Left ventricle myocardium inferior (tissue), 1 donor: ENCODE measurements at regions not wholly inside any gene's neighbourhood (a gene's known extent, or its start where the extent isn't known, plus 50 kb on each side); places are given as distances from the start of the nearest gene placed in this dataset.

ENCODE experiments used
- DNase-seq: peaks from one replicate; pipeline ENCODE4 v3.0.0-alpha.2; 2020
- H3K27ac ChIP-seq: fragments of 200-600 bp; replicated peaks from 2 replicates; pipeline ENCODE4 v1.8.0; 2021
- H3K27me3 ChIP-seq: fragments of 200-600 bp; 2 replicates; pipeline ENCODE4 v1.8.0; 2021; ENCODE audit warnings: low read depth
- H3K36me3 ChIP-seq: fragments of 200-600 bp; 2 replicates; pipeline ENCODE4 v1.8.0; 2021
- H3K4me1 ChIP-seq: fragments of 200-600 bp; 2 replicates; pipeline ENCODE4 v1.8.0; 2021
- H3K4me3 ChIP-seq: fragments of 200-600 bp; 2 replicates; pipeline ENCODE4 v1.8.0; 2021; ENCODE audit warnings: mild to moderate bottlenecking, moderate library complexity
- H3K9me3 ChIP-seq: fragments of 200-600 bp; replicated peaks from 2 replicates; pipeline ENCODE4 v1.8.0; 2021
- intact Hi-C: fragments of 100-400 bp; cut with micrococcal nuclease; formaldehyde crosslinking; loops from one replicate; pipeline ENCODE4 v1.11.0; 2022
- TF ChIP-seq, protein P1 (sequence below): fragments of 200-600 bp; IDR thresholded peaks from 2 replicates; pipeline ENCODE4 v1.8.0; 2021; ENCODE audit warnings: antibody characterized with exemption, mild to moderate bottlenecking, borderline replicate concordance
- donor health status: DM: no; HTN: yes; CAD: no; lungs with severe emphysema.

DNA sequence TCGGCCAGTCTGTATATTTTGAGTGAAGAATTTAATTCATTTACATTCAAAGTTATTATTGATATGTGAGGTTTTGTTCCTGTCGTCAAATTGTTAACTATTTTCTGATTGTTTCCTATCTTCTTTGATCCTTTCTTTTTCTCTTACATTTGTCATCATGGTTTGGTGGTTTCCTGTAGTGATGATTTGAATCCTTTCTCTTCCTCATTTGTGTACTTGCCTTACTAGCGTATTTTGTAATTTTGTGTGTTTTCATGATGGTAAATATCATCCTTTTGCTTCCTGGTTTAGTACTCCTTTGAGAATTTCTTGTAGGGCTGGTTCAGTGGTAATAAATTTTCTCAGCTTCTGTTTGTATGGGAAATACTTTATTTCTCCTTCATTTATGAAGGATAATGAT, 151.7 kb upstream of the CEP162 start:
- DNase-seq = no peak
- Histone ChIP-seq H3K4me3 (no peak overlapping the region), H3K36me3 (no peaks in the 10 kb centered on the region), H3K9me3 (peaks cover 49% of the 10 kb centered on the region), H3K27me3 (no peaks in the 10 kb centered on the region), H3K27ac (no peak overlapping the region), H3K4me1 (no peaks in the 10 kb centered on the region)
- intact Hi-C loops = no loop called here
- TF ChIP-seq, protein P1, sequence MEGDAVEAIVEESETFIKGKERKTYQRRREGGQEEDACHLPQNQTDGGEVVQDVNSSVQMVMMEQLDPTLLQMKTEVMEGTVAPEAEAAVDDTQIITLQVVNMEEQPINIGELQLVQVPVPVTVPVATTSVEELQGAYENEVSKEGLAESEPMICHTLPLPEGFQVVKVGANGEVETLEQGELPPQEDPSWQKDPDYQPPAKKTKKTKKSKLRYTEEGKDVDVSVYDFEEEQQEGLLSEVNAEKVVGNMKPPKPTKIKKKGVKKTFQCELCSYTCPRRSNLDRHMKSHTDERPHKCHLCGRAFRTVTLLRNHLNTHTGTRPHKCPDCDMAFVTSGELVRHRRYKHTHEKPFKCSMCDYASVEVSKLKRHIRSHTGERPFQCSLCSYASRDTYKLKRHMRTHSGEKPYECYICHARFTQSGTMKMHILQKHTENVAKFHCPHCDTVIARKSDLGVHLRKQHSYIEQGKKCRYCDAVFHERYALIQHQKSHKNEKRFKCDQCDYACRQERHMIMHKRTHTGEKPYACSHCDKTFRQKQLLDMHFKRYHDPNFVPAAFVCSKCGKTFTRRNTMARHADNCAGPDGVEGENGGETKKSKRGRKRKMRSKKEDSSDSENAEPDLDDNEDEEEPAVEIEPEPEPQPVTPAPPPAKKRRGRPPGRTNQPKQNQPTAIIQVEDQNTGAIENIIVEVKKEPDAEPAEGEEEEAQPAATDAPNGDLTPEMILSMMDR = no peak

DNA sequence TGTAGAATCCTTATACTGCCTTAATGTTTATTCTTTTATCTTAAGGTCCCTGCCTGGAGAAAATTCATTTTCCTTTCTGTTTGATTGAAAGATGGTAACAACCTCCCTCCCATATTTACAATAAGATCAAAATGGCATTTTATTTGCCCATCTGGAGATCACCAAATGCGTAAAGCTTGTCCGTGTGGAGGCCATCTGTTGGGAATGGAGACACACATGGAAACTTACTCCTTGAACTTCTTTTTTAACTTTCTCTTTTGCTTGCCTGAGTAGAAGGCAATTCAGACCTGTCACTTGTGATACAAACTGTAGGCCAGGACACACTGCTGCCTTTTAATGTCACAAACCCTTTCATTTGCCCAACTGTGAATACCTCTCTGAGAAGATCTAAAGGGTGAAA, 144.8 kb upstream of the CEP162 start:
- H3K27me3 ChIP-seq = no peaks in the 10 kb centered on the region
- DNase-seq = no peak
- intact Hi-C loops = no loop called here
- TF ChIP-seq, protein P1 = no peak
- H3K4me1 ChIP-seq = no peaks in the 10 kb centered on the region
- H3K4me3 ChIP-seq = no peak overlapping the region
- no peak overlapping the region for H3K27ac ChIP-seq
- no peaks in the 10 kb centered on the region for H3K36me3 ChIP-seq
- H3K9me3 ChIP-seq = peaks cover 9% of the 10 kb centered on the region

DNA sequence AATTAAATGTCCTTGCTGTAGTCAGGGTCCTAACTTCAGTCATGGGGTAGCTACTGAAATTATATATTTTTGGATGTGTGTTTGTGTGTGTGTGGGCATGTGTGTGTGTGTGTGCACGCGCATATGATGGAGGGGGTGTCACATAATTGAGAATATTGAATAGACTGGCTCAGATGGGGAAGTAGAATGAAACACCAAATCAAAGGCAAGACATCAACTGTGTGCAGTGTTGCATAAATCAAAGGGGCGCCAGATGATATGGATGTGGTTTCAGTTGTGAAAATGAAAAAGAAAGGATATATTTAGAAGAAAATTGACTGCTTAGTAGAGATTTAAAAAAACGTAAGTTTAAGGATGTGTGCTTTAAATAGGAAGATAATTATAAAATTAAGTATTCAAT, 144.2 kb upstream of the CEP162 start:
- Histone ChIP-seq H3K4me3 (no peak overlapping the region), H3K36me3 (no peaks in the 10 kb centered on the region), H3K4me1 (no peaks in the 10 kb centered on the region), H3K27me3 (no peaks in the 10 kb centered on the region), H3K9me3 (peaks cover 4% of the 10 kb centered on the region), H3K27ac (no peak overlapping the region)
- DNase-seq = no peak
- TF ChIP-seq, protein P1 = no peak
- intact Hi-C loops = no loop called here

DNA sequence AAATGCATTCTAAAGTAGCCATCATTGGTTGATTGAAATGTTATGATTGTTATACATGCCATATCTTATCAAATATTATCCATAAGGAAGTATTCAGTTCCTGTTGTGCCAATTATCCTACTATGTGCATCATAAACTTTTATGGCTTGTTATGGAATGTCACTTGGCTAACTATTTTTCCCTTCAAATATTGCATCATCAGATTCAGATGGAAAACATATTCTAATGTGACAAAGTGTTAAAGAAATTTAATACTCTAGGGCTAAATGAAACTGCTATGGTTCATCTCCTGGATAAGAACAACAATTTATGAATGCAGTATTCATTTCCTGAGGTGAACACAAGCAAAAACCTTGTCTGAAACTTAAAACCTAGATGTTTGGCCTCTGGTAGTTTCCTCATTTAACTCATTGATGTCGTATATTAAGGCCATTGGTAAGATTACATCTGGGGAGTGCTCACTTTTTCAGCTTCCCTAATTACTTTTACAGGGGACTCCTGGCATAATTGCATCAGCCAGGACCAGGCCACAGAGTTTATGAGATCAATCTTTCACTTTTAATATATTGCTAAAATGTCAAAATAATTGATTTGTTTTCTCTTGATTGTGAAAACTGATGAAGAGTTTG, 134.9 kb upstream of the CEP162 start:
- no peak for DNase-seq
- Histone ChIP-seq H3K36me3 (no peaks in the 10 kb centered on the region), H3K27me3 (no peaks in the 10 kb centered on the region), H3K4me1 (no peaks in the 10 kb centered on the region), H3K9me3 (peaks cover 10% of the 10 kb centered on the region), H3K4me3 (no peak overlapping the region), H3K27ac (no peak overlapping the region)
- TF ChIP-seq, protein P1 = no peak
- intact Hi-C loops = no loop called here

DNA sequence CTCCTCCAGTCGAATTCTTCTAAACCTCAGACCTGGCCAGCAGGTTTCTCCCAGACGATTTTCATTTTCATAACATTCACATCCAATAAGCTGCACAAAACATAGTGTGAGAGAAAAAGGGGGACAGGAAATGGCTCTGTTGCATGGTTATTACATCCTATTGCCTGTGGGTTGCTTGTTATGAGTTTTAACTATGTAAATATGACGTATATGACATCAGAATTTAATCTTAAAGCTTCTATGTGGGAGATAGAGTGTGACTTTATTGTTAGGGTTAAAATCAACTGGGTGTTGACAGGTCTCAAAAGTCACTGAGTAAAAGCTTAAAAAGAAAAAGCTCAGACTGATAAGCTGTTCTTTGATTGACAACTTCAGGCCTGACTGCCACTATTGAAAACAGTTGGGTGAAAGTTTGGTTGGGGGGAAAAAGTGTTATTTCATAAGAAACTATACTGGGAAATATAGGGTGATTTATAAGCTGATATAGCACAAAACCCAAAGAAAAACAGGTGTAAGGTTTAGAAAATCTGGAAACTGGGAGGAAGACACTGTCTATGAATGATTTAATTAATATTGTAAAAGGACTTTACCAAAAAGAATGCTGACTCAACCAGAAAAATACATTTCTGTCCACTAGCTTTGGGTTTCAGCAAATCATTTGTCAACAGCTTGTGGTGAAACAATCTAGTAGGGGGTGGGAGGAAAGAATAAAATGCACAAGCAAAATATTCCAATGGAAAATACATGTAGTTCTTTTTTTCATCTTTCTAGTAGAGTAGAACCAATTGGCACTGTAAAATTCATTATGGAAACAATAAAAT, 134.1 kb upstream of the CEP162 start:
- no peaks in the 10 kb centered on the region for H3K27me3 ChIP-seq
- no peak overlapping the region for H3K27ac ChIP-seq
- no peak for DNase-seq
- intact Hi-C loops = no loop called here
- H3K4me3 ChIP-seq = no peak overlapping the region
- no peaks in the 10 kb centered on the region for H3K36me3 ChIP-seq
- TF ChIP-seq, protein P1 = no peak
- peaks cover 10% of the 10 kb centered on the region for H3K9me3 ChIP-seq
- H3K4me1 ChIP-seq = no peaks in the 10 kb centered on the region
